HEK293T (cell line): ENCODE measurements at regions not wholly inside any gene's neighbourhood (a gene's known extent, or its start where the extent isn't known, plus 50 kb on each side); places are given as distances from the start of the nearest gene placed in this dataset.

Source experiments
- ARNT ChIP-seq: fragments of 450-650 bp; IDR thresholded peaks from 2 replicates; pipeline ENCODE4 v1.6.1; 2017; ENCODE audit warnings: mild to moderate bottlenecking
- CTBP1 ChIP-seq: fragments of 450-650 bp; IDR thresholded peaks from 2 replicates; pipeline ENCODE4 v1.6.1; 2016; ENCODE audit warnings: borderline replicate concordance
- ELF4 ChIP-seq: fragments of 450-650 bp; IDR thresholded peaks from 2 replicates; pipeline ENCODE4 v1.6.1; 2017; ENCODE audit warnings: antibody characterized with exemption
- FOXA1 ChIP-seq: fragments of 450-650 bp; IDR thresholded peaks from 2 replicates; pipeline ENCODE4 v1.6.1; 2016; ENCODE audit warnings: mild to moderate bottlenecking
- FOXK2 ChIP-seq: fragments of 450-650 bp; IDR thresholded peaks from 2 replicates; pipeline ENCODE4 v1.6.1; 2016; ENCODE audit warnings: mild to moderate bottlenecking
- FOXM1 ChIP-seq: fragments of 450-650 bp; IDR thresholded peaks from 2 replicates; pipeline ENCODE4 v1.6.1; 2017; ENCODE audit warnings: mild to moderate bottlenecking, borderline replicate concordance
- HDGF ChIP-seq: fragments of 450-650 bp; IDR thresholded peaks from 2 replicates; pipeline ENCODE4 v1.6.1; 2017; ENCODE audit warnings: antibody characterized with exemption, borderline replicate concordance
- NFRKB ChIP-seq: fragments of 450-650 bp; IDR thresholded peaks from 2 replicates; pipeline ENCODE4 v1.6.1; 2016; ENCODE audit warnings: mild to moderate bottlenecking, moderate library complexity
- SP1 ChIP-seq: fragments of 450-650 bp; IDR thresholded peaks from 2 replicates; pipeline ENCODE4 v1.6.1; 2017
- SUZ12 ChIP-seq: fragments of 450-650 bp; IDR thresholded peaks from 2 replicates; pipeline ENCODE4 v1.6.1; 2016; ENCODE audit warnings: mild to moderate bottlenecking
- TARDBP ChIP-seq: fragments of 450-650 bp; IDR thresholded peaks from 2 replicates; pipeline ENCODE4 v1.6.1; 2016
- ZNF384 ChIP-seq: fragments of 450-650 bp; IDR thresholded peaks from 2 replicates; pipeline ENCODE4 v1.6.1; 2016
- TF ChIP-seq, protein P1 (sequence below): fragments of 450-650 bp; IDR thresholded peaks from 2 replicates; pipeline ENCODE4 v1.6.1; 2016

DNA sequence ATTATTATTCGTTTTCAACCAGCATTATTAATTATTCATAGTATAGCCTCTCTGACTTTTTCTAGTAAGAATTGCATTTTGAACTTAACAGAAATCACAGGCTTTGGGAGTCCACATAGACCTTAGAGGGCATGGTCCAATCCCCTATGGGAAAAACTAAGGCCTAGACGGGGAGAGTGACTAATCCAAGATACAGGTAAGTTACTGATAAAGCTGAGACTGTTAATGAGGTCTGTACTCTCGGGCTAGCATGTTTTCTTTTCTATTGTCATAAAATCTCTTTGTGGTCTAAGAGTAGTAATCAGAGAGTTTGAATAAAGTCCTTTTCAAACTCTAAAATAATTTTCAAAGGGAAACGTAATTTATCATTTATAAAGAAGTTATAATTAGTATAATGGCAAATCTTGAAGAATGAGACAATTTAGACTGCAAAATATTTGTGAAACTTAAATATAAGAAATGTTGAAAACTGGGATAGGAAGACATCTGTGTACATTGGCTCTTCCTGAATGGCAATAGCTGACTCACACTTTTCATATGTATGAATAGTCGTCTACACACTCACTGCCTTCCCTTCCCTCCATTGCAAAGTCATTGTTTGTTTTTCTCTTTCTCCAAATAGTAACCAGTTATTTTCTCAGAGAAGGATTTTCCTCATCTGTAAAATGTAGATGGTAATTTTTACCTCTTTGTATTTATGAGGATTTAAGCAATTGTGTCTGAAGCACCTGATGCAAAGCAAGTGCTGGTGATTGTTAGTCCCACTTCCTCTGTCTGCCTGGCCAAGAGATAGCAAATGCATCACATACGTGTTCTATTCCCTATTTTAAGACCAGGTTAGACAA, 207.9 kb upstream of the CD180 start:
- TF ChIP-seq ZNF384 (no peak), TARDBP (no peak), SP1 (no peak), NFRKB (no peak), ARNT (no peak), HDGF (no peak), ELF4 (no peak), FOXK2 (no peak), SUZ12 (no peak), FOXA1 (no peak), FOXM1 (no peak), CTBP1 (no peak)
- TF ChIP-seq, protein P1, sequence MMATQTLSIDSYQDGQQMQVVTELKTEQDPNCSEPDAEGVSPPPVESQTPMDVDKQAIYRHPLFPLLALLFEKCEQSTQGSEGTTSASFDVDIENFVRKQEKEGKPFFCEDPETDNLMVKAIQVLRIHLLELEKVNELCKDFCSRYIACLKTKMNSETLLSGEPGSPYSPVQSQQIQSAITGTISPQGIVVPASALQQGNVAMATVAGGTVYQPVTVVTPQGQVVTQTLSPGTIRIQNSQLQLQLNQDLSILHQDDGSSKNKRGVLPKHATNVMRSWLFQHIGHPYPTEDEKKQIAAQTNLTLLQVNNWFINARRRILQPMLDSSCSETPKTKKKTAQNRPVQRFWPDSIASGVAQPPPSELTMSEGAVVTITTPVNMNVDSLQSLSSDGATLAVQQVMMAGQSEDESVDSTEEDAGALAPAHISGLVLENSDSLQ: no peak
